ENCODE measurements at regions not wholly inside any gene's neighbourhood (a gene's known extent, or its start where the extent isn't known, plus 50 kb on each side); places are given as distances from the start of the nearest gene placed in this dataset.

- no peak for TF ChIP-seq CTCF (IDR thresholded peaks at IDR 0.05)
- Histone ChIP-seq H3K27me3 (ENCODE audit: insufficient read depth in 3 of 3, low read length in 2 of 3) (no peaks in the 10 kb centered on the region), H3K36me3 (ENCODE audit: insufficient read depth in 1 of 2, low read depth in 1 of 2) (no peaks in the 10 kb centered on the region), H3K9me3 (no peaks in the 10 kb centered on the region), H3K4me3 (no peak overlapping the region), H3K27ac (no peak overlapping the region), H3K4me1 (peaks cover 1% of the 10 kb centered on the region)
- DNase-seq (no peak), ATAC-seq (no peak)
- WGBS, 3 donors, result 31 to 53% (median 36%) methylated on average over 2 of the region's 2 CpGs
- intact Hi-C loops (cut with DNase I), result no loop called here
These were observed 186.9 kb upstream of the TUT7 start for GRCh38 chr9:86541014-86541570.

GRCh38 chr9:86535406-86535915 lies 181.3 kb upstream of the TUT7 start:
- no peak for TF ChIP-seq CTCF (IDR thresholded peaks at IDR 0.05)
- DNase-seq (no peak), ATAC-seq (no peak)
- Histone ChIP-seq H3K36me3 (ENCODE audit: insufficient read depth in 1 of 2, low read depth in 1 of 2) (no peaks in the 10 kb centered on the region), H3K9me3 (no peaks in the 10 kb centered on the region), H3K4me1 (no peaks in the 10 kb centered on the region), H3K27me3 (ENCODE audit: insufficient read depth in 3 of 3, low read length in 2 of 3) (no peaks in the 10 kb centered on the region), H3K27ac (peak overlapping the region; percentile 16), H3K4me3 (no peak overlapping the region)
- WGBS, 3 donors, result 81 to 90% (median 84%) methylated on average over 5 of the region's 5 CpGs
- intact Hi-C loops (cut with DNase I), result no loop called here

GRCh38 chr9:86534572-86535258 lies 180.5 kb upstream of the TUT7 start:
- intact Hi-C loops (cut with DNase I), result no loop called here
- H3K4me3 ChIP-seq, result no peak overlapping the region
- no peak for DNase-seq
- no peaks in the 10 kb centered on the region for H3K36me3 ChIP-seq (ENCODE audit: insufficient read depth in 1 of 2, low read depth in 1 of 2)
- H3K27ac ChIP-seq, result no peak overlapping the region
- WGBS, 3 donors, result 38 to 57% (median 51%) methylated on average over 4 of the region's 4 CpGs
- peak in 1 of 4 donors; percentile 61 for ATAC-seq
- H3K27me3 ChIP-seq (ENCODE audit: insufficient read depth in 3 of 3, low read length in 2 of 3), result no peaks in the 10 kb centered on the region
- H3K9me3 ChIP-seq, result no peaks in the 10 kb centered on the region
- H3K4me1 ChIP-seq, result no peaks in the 10 kb centered on the region
- no peak for TF ChIP-seq CTCF (IDR thresholded peaks at IDR 0.05)

- Histone ChIP-seq H3K4me1 (no peaks in the 10 kb centered on the region), H3K4me3 (no peak overlapping the region), H3K27ac (no peak overlapping the region), H3K9me3 (no peaks in the 10 kb centered on the region), H3K27me3 (ENCODE audit: insufficient read depth in 3 of 3, low read length in 2 of 3) (peaks cover 0 to 5% (median 0%) of the 10 kb centered on the region in 3 donors), H3K36me3 (ENCODE audit: insufficient read depth in 1 of 2, low read depth in 1 of 2) (no peaks in the 10 kb centered on the region)
- intact Hi-C loops (cut with DNase I), result no loop called here
- DNase-seq, result no peak
- 67 to 78% (median 69%) methylated on average over 4 of the region's 4 CpGs for WGBS, 3 donors
- no peak for TF ChIP-seq CTCF (IDR thresholded peaks at IDR 0.05)
- ATAC-seq, result no peak
These were observed 177.9 kb upstream of the TUT7 start for GRCh38 chr9:86531971-86532640.
